ENCODE measurements at regions not wholly inside any gene's neighbourhood (a gene's known extent, or its start where the extent isn't known, plus 50 kb on each side); places are given as distances from the start of the nearest gene placed in this dataset.

DNA sequence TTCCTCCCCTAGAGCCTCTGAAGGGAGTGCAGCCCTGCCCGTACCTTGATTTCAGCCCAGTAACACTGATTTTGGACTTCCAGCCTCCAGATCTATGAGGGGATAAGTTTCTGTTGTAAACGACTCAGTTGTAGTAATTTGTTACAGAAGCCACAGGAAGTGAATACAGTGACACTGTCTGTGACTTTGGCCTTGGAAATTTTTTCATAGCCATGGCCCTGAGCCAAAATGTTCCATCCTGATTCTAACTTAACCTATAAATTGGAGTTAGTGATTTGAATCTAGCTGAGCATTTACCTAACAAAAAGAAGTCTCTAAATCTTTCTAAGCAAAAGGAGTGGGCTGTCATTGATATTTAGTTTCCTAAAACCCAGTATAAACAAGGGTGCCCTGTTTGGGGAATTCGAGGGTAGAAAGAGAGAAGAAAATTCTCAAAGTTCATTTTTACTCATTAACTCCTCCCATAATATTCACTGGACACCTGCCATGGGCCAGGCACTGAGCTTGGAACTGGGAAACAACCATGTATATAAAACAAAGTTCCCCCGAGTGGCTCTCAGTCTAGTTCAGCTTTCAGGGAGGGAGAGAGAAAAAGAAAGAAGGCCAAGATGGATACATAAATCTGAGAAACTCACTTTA lies 162.3 kb downstream of the SKIDA1 start:
- no peak overlapping the region for H3K9ac ChIP-seq (ENCODE audit: low read length in 3 of 3)
- FAIRE-seq: no peak
- TF ChIP-seq, protein P1, sequence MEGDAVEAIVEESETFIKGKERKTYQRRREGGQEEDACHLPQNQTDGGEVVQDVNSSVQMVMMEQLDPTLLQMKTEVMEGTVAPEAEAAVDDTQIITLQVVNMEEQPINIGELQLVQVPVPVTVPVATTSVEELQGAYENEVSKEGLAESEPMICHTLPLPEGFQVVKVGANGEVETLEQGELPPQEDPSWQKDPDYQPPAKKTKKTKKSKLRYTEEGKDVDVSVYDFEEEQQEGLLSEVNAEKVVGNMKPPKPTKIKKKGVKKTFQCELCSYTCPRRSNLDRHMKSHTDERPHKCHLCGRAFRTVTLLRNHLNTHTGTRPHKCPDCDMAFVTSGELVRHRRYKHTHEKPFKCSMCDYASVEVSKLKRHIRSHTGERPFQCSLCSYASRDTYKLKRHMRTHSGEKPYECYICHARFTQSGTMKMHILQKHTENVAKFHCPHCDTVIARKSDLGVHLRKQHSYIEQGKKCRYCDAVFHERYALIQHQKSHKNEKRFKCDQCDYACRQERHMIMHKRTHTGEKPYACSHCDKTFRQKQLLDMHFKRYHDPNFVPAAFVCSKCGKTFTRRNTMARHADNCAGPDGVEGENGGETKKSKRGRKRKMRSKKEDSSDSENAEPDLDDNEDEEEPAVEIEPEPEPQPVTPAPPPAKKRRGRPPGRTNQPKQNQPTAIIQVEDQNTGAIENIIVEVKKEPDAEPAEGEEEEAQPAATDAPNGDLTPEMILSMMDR (IDR thresholded peaks at IDR 0.05; ENCODE audit: borderline replicate concordance, extremely low read depth, insufficient read depth): no peak

DNA sequence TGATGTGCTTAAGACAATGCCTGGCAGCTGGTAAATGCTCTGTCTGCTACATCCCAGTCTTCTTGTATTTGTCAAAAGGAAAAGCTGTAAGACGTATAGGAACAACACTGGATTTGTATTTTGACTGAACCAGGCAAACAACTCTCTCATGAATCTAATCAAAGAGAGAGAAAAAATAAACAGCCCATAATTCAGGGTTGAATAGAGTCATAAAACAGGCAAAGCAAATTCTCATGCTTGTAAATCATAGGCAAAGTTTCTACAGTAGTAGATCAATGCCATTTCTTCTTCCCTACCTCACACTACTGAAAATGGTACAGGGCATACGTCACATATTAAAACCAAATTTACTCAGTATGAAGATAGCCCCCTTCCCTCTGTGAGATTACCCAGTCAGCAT lies 166.3 kb downstream of the SKIDA1 start:
- FAIRE-seq: no peak
- intact Hi-C loops (cut with DNase I): no loop called here

More for the DNA sequence above, 162.3 kb downstream of the SKIDA1 start:
- Histone ChIP-seq H3K27me3 (ENCODE audit: control insufficient read depth, insufficient read depth, low read length) (no peaks in the 10 kb centered on the region), H3K4me3 (ENCODE audit: low read length in 3 of 3) (no peak overlapping the region), H3K27ac (ENCODE audit: low read depth in 2 of 2, low read length in 2 of 2) (peak overlapping the region in 1 of 2 donors; percentile 33), H3K9me3 (ENCODE audit: control insufficient read depth in 2 of 3, insufficient read depth in 1 of 3, low read length in 3 of 3) (no peaks in the 10 kb centered on the region), H3K36me3 (ENCODE audit: control insufficient read depth in 2 of 3, insufficient read depth in 3 of 3, low read length in 3 of 3) (no peaks in the 10 kb centered on the region), H3K4me1 (ENCODE audit: control insufficient read depth in 2 of 3, insufficient read depth in 2 of 3, low read depth in 1 of 3, low read length in 3 of 3) (peaks cover 5 to 17% (median 9%) of the 10 kb centered on the region in 3 donors)
- peak in 1 of 5 donors; percentile 44 for DNase-seq
- intact Hi-C loops (cut with DNase I): no loop called here

DNA sequence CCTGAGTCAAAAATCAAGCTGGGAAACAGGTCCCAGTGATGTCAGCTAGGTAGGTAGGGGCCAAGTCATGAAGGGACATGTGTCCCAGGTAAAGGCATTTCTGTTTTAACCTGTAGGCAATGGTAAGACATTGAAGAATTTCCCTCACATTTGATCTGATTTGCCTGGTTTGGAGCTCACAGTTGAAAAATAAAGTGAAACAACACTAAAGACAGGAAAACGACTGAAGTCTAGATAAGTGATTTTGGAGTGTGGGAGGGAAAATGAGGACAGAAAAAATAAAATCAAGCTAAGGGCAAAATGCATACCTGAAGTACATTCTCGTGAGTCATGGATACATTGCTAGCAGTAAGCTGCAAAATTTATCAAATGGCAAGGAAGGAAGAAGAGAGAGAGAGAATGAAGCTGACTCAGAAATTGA lies 169.9 kb downstream of the SKIDA1 start:
- intact Hi-C loops (cut with DNase I): no loop called here
- H3K4me1 ChIP-seq (ENCODE audit: control insufficient read depth in 2 of 3, insufficient read depth in 2 of 3, low read depth in 1 of 3, low read length in 3 of 3): no peaks in the 10 kb centered on the region
- H3K9ac ChIP-seq (ENCODE audit: low read length in 3 of 3): no peak overlapping the region
- no peaks in the 10 kb centered on the region for H3K36me3 ChIP-seq (ENCODE audit: control insufficient read depth in 2 of 3, insufficient read depth in 3 of 3, low read length in 3 of 3)
- FAIRE-seq: no peak
- H3K9me3 ChIP-seq (ENCODE audit: control insufficient read depth in 2 of 3, insufficient read depth in 1 of 3, low read length in 3 of 3): no peaks in the 10 kb centered on the region
- TF ChIP-seq, protein P1 (IDR thresholded peaks at IDR 0.05; ENCODE audit: borderline replicate concordance, extremely low read depth, insufficient read depth): no peak
- no peak for DNase-seq
- H3K4me3 ChIP-seq (ENCODE audit: low read length in 3 of 3): no peak overlapping the region
- no peak overlapping the region for H3K27ac ChIP-seq (ENCODE audit: low read depth in 2 of 2, low read length in 2 of 2)
- H3K27me3 ChIP-seq (ENCODE audit: control insufficient read depth, insufficient read depth, low read length): no peaks in the 10 kb centered on the region

More for the DNA sequence above, 166.3 kb downstream of the SKIDA1 start:
- no peaks in the 10 kb centered on the region for H3K9me3 ChIP-seq (ENCODE audit: control insufficient read depth in 2 of 3, insufficient read depth in 1 of 3, low read length in 3 of 3)
- peaks cover under 1 to 9% (median 6%) of the 10 kb centered on the region in 3 donors for H3K4me1 ChIP-seq (ENCODE audit: control insufficient read depth in 2 of 3, insufficient read depth in 2 of 3, low read depth in 1 of 3, low read length in 3 of 3)
- DNase-seq: peak in 1 of 5 donors; percentile 59
- no peaks in the 10 kb centered on the region for H3K27me3 ChIP-seq (ENCODE audit: control insufficient read depth, insufficient read depth, low read length)
- no peaks in the 10 kb centered on the region for H3K36me3 ChIP-seq (ENCODE audit: control insufficient read depth in 2 of 3, insufficient read depth in 3 of 3, low read length in 3 of 3)
- H3K27ac ChIP-seq (ENCODE audit: low read depth in 2 of 2, low read length in 2 of 2): no peak overlapping the region
- TF ChIP-seq, protein P1 (IDR thresholded peaks at IDR 0.05; ENCODE audit: borderline replicate concordance, extremely low read depth, insufficient read depth): no peak
- H3K4me3 ChIP-seq (ENCODE audit: low read length in 3 of 3): no peak overlapping the region
- no peak overlapping the region for H3K9ac ChIP-seq (ENCODE audit: low read length in 3 of 3)
